Cardiac fibroblast (primary cell): ENCODE measurements at regions not wholly inside any gene's neighbourhood (a gene's known extent, or its start where the extent isn't known, plus 50 kb on each side); places are given as distances from the start of the nearest gene placed in this dataset.

Experiments
- DNase-seq, 2 donors: peaks; one replicate each; pipeline versions ENCODE4 v3.0.0 to v3.0.0-alpha.2; 2010; ENCODE audit warnings: low read depth in 2 of 2
- H3K4me3 ChIP-seq, 2 donors: replicated peaks in 1 of 2; 1 replicate in 1 of 2; 2 replicates in 1 of 2; pipeline ENCODE4 v1.5.1; 2011; ENCODE audit warnings: low read depth in 2 of 2, low read length in 2 of 2, mild to moderate bottlenecking in 2 of 2, moderate library complexity in 1 of 2
- TF ChIP-seq, protein P1 (sequence below): IDR thresholded peaks from one replicate; pipeline ENCODE4 v1.5.1; 2011; ENCODE audit warnings: low read depth, mild to moderate bottlenecking, low read length, inconsistent platforms

DNA sequence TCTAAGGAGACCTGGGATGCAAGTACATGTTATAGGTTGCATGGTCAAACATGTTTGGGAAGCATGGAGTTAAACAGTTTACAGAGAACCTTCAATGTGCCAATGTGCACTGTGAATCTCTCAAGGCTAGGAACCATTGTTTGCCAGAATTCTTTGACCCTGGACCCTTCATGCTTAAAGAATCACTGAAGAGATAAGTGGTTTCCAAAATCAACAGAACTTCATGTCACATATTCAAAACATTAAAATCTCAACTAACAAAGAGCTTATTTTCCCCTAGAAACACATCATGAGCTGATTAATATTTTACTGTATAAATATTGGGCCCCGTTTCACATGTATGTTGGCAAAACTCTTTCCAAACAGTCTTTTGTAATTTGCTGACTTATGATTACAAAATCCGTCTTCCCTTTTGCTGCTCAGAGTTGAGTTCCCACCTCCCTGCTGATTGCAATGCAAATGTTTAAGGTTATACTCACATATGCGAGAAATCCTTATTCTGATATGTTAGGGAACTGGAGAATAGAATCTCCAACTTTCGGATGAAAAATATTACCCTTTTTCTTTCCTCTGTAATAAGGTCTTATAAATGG, 380.2 kb downstream of the DIPK2A start:
- peak in 1 of 2 donors; percentile 29 for DNase-seq
- TF ChIP-seq, protein P1, sequence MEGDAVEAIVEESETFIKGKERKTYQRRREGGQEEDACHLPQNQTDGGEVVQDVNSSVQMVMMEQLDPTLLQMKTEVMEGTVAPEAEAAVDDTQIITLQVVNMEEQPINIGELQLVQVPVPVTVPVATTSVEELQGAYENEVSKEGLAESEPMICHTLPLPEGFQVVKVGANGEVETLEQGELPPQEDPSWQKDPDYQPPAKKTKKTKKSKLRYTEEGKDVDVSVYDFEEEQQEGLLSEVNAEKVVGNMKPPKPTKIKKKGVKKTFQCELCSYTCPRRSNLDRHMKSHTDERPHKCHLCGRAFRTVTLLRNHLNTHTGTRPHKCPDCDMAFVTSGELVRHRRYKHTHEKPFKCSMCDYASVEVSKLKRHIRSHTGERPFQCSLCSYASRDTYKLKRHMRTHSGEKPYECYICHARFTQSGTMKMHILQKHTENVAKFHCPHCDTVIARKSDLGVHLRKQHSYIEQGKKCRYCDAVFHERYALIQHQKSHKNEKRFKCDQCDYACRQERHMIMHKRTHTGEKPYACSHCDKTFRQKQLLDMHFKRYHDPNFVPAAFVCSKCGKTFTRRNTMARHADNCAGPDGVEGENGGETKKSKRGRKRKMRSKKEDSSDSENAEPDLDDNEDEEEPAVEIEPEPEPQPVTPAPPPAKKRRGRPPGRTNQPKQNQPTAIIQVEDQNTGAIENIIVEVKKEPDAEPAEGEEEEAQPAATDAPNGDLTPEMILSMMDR: no peak
- H3K4me3 ChIP-seq: no peak overlapping the region

DNA sequence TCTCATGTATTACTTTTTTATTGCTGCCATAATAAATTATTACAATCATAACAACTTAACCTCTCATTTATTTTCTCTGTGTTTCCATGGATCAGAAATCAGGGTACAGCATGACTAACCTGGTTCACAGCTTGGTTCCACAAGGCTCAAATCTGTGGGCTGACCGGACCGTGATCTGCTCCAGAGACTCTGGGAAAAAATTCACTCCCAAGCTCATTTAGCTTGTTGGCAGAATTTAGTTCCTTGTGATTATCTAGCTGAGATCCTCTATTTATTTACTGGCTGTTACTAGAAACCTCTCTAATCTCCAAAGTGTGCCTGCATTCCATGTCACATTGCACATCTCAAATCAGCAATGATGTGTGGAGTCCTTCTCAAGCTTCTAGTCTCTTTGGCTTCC, 386.6 kb downstream of the DIPK2A start:
- no peak overlapping the region for H3K4me3 ChIP-seq
- no peak for DNase-seq
- TF ChIP-seq, protein P1: no peak

DNA sequence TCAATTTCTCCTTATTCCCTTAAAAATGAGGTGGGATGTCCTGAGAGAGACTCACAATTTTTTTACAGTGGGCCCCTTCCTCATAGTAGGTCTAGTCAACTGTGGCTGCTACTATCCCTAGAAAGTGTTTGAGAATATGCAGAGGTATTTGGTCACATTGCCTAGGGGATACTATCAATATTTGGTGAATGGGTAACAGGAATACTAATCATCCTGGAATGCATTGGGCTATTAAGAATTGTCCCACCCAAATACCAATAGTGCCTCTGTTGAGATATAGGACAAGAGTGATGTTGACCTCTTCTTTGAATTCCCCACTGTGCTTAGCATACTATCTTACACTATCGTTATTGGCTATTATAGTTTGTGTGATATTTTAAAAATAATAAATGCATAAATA, 389.4 kb downstream of the DIPK2A start:
- TF ChIP-seq, protein P1: no peak
- no peak for DNase-seq
- H3K4me3 ChIP-seq: no peak overlapping the region

DNA sequence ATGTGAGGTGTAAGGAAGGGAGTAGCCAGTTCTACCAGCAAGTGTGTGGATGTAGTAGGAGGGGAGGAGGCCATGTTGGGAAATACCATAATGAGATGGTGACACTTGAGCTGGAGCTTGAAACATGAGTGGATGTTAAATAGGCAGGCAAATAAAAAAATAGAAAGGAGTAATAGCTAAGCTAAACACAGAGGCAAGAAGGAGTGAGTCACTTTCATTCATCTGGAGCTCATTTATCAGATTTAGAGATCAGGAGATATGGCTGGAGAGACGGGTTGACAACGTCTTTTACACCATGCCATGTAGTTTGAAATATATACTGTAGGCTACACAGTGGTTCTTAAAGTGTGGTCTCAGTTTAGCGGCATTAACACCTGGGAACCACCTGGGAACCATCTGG, 390.5 kb downstream of the DIPK2A start:
- H3K4me3 ChIP-seq: no peak overlapping the region
- TF ChIP-seq, protein P1: no peak
- DNase-seq: no peak

DNA sequence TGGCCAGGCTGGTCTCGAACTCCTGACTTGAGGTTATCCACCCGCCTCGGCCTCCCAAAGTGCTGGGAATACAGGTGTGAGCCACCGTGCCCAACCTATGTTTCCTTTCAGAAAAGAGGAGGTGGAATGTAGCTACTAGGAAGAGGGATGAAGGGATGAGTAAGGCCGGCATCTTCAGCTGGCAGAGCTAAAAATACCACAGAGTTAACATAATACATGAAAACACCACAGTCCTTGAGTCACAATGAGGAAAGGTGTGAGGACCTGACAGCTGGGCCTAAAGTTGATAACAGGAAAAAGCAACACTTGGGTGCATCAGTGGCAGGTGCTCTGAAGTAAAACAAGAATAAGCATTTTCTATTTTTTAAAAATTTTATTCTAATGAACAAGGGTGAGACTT, 392.2 kb downstream of the DIPK2A start:
- DNase-seq: no peak
- TF ChIP-seq, protein P1: no peak
- no peak overlapping the region for H3K4me3 ChIP-seq

DNA sequence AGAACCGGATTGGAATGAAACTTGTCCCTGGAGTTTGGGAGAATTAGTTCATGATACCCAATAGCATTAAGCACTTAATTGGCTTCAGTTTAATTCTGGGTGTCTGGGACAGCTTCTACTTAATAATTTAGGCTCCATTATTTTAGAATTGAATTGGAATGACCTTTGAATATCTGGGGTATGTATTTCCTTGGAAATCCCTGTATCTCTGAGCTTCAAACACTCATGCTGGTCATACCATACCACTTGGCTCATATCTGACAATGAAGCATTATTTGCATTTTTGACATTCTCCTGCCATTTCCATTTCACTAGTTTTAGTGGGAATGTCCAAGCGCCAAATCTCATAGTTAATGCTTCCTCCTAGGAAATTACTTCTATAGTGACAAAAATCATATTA, 393.1 kb downstream of the DIPK2A start:
- TF ChIP-seq, protein P1: no peak
- peak in 1 of 2 donors; percentile 4 for DNase-seq
- H3K4me3 ChIP-seq: no peak overlapping the region
